GM12878 (cell line): ENCODE measurements at regions not wholly inside any gene's neighbourhood (a gene's known extent, or its start where the extent isn't known, plus 50 kb on each side); places are given as distances from the start of the nearest gene placed in this dataset.

Source experiments
- ATAC-seq: fragments of 200-7000 bp; cut with Tn5 transposase; 3 replicates; pipeline ENCODE4 v1.9.1; 2020; ENCODE audit warnings: mild to moderate bottlenecking, moderate library complexity
- BruUV-seq: library from RNA; stranded (reverse); fragments of 400-500 nt; replicated peaks from 2 replicates; lab custom pipeline; 2021; lab: Mats Ljungman, UMichigan
- CTCF ChIA-PET: fragments of 300-600 bp; sonication (Branson Sonifier 250); formaldehyde crosslinking; extraction: SDS; loops from one replicate; lab custom pipeline; 2021; ENCODE audit warnings: inconsistent platforms; lab: Yijun Ruan, JAX
- POLR2A ChIA-PET: fragments of 350-600 bp; formaldehyde crosslinking; extraction: SDS; loops from one replicate; lab custom pipeline; 2021; ENCODE audit warnings: inconsistent platforms; lab: Charles Lee
- RAD21 ChIA-PET: fragments of 300-600 bp; sonication (Branson Sonifier 250); formaldehyde crosslinking; loops from one replicate; lab custom pipeline; 2023; ENCODE audit warnings: antibody characterized with exemption; ENCODE audit not compliant: unreplicated experiment; lab: Charles Lee
- SMC1A ChIA-PET: fragments of 300-600 bp; sonication (Branson Sonifier 250); formaldehyde crosslinking; loops from one replicate; lab custom pipeline; 2023; ENCODE audit not compliant: unreplicated experiment, uncharacterized antibody; lab: Charles Lee
- DNase-seq: peaks from one replicate; pipeline ENCODE4 v3.0.0-alpha.2; 2011; ENCODE audit warnings: low read depth, low spot score
- FAIRE-seq: peaks from 3 replicates; lab custom pipeline; 2011; peaks lifted over from hg19 to GRCh38; lab: Jason Lieb, UNC
- H2AFZ ChIP-seq: 2 replicates; pipeline ENCODE4 v1.6.0; 2011; ENCODE audit warnings: low read depth, low read length, control low read depth; ENCODE audit not compliant: control insufficient read depth
- H3K27ac ChIP-seq: 2 replicates; pipeline ENCODE4 v1.5.1; 2011; ENCODE audit warnings: control low read depth; ENCODE audit not compliant: control insufficient read depth, insufficient read depth
- H3K27me3 ChIP-seq, 2 experiments: replicated peaks in 1 of 2; 2 replicates each; pipeline versions ENCODE4 v1.6.0 to v1.6.1; 2011; ENCODE audit warnings: low read length in 1 of 2; ENCODE audit not compliant: control insufficient read depth in 2 of 2, insufficient read depth in 2 of 2
- H3K36me3 ChIP-seq, 2 experiments: 2 replicates each; pipeline ENCODE4 v1.5.1; 2011; ENCODE audit warnings: low read length in 1 of 2; ENCODE audit not compliant: control insufficient read depth in 2 of 2, insufficient read depth in 2 of 2
- H3K4me1 ChIP-seq: 2 replicates; pipeline ENCODE4 v1.6.1; 2011; ENCODE audit warnings: mild to moderate bottlenecking, low read length, moderate library complexity, mixed read lengths; ENCODE audit not compliant: control insufficient read depth, insufficient read depth
- H3K4me2 ChIP-seq: 2 replicates; pipeline ENCODE4 v1.6.0; 2011; ENCODE audit warnings: control low read depth; ENCODE audit not compliant: control insufficient read depth, insufficient read depth
- H3K4me3 ChIP-seq: fragments of 200-600 bp; sonication (generic); 2 replicates; pipeline ENCODE4 v1.5.1; 2016
- H3K79me2 ChIP-seq: 2 replicates; pipeline ENCODE4 v1.6.0; 2011; ENCODE audit warnings: low read length; ENCODE audit not compliant: control insufficient read depth, insufficient read depth
- H3K9ac ChIP-seq: 2 replicates; pipeline ENCODE4 v1.8.0; 2011; ENCODE audit warnings: low read length, control low read depth, mixed read lengths; ENCODE audit not compliant: control insufficient read depth, insufficient read depth
- H3K9me3 ChIP-seq: replicated peaks from 3 replicates; pipeline ENCODE4 v1.5.1; 2011; ENCODE audit warnings: mild to moderate bottlenecking, low read length; ENCODE audit not compliant: control insufficient read depth, insufficient read depth
- H4K20me1 ChIP-seq: 2 replicates; pipeline ENCODE4 v1.6.0; 2011; ENCODE audit not compliant: control insufficient read depth, insufficient read depth
- TAF1 ChIP-seq: IDR thresholded peaks from 2 replicates; pipeline ENCODE4 v1.6.1; 2011; ENCODE audit warnings: mild to moderate bottlenecking, low read depth, low read length, borderline replicate concordance
- WGBS: methylation state at CpG from one replicate; pipeline ENCODE4 v1.1.6; 2016; ENCODE audit warnings: low lambda C conversion rate; ENCODE audit not compliant: insufficient replicate concordance, insufficient coverage; ENCODE audit errors: missing lambda C conversion rate; 5-methylcytosine and 5-hydroxymethylcytosine counted together
- in situ Hi-C: fragments of 300-500 bp; cut with MboI; formaldehyde crosslinking; loops from 9 replicates; pipeline ENCODE4 v1.14.3; 2018; ENCODE audit warnings: mixed read lengths
- intact Hi-C: fragments of 100-400 bp; cut with micrococcal nuclease; formaldehyde crosslinking; loops from one replicate; pipeline ENCODE4 v1.14.2; 2022; ENCODE audit not compliant: unreplicated experiment
- TF ChIP-seq, protein P1 (sequence below), 3 experiments: IDR thresholded peaks in 2 of 3; conservative IDR thresholded peaks in 1 of 3; 2 replicates each; pipeline ENCODE4 v1.5.1; 2011; ENCODE audit warnings: low read depth in 3 of 3, low read length in 3 of 3, mild to moderate bottlenecking in 3 of 3, control low read depth in 2 of 3, moderate library complexity in 2 of 3, inconsistent platforms in 1 of 3, mixed read lengths in 1 of 3; ENCODE audit not compliant: control insufficient read depth in 2 of 3, insufficient read depth in 1 of 3; ENCODE audit errors: extremely low read depth in 1 of 3
- TF ChIP-seq, protein P2 (sequence below): fragments of 450-650 bp; formaldehyde crosslinking; IDR thresholded peaks from 2 replicates; pipeline ENCODE4 v1.4.0; 2022; ENCODE audit warnings: mild to moderate bottlenecking, moderate library complexity

GRCh38 chr7:1329261-1329660 is 96.6 kb downstream of the UNCX start:
- H3K27me3 ChIP-seq, result no peaks in the 10 kb centered on the region
- no peak overlapping the region for H3K9ac ChIP-seq
- H3K36me3 ChIP-seq, result no peaks in the 10 kb centered on the region
- in situ Hi-C loops (no loop called here), intact Hi-C loops (no loop called here)
- no peaks in the 10 kb centered on the region for H3K79me2 ChIP-seq
- H3K4me3 ChIP-seq, result no peak overlapping the region
- H2AFZ ChIP-seq, result no peak overlapping the region
- H3K4me2 ChIP-seq, result no peak overlapping the region
- ChIA-PET POLR2A (no interaction called here), CTCF (no interaction called here), SMC1A (no interaction called here), RAD21 (no interaction called here)
- no TSS peak for BruUV-seq
- DNase-seq, result no peak
- TF ChIP-seq, protein P1, sequence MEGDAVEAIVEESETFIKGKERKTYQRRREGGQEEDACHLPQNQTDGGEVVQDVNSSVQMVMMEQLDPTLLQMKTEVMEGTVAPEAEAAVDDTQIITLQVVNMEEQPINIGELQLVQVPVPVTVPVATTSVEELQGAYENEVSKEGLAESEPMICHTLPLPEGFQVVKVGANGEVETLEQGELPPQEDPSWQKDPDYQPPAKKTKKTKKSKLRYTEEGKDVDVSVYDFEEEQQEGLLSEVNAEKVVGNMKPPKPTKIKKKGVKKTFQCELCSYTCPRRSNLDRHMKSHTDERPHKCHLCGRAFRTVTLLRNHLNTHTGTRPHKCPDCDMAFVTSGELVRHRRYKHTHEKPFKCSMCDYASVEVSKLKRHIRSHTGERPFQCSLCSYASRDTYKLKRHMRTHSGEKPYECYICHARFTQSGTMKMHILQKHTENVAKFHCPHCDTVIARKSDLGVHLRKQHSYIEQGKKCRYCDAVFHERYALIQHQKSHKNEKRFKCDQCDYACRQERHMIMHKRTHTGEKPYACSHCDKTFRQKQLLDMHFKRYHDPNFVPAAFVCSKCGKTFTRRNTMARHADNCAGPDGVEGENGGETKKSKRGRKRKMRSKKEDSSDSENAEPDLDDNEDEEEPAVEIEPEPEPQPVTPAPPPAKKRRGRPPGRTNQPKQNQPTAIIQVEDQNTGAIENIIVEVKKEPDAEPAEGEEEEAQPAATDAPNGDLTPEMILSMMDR (IDR thresholded peaks at IDR 0.05 in 2 of 3, conservative IDR thresholded peaks at IDR 0.05 in 1 of 3; ENCODE audit: control insufficient read depth in 2 of 3, extremely low read depth in 1 of 3, insufficient read depth in 1 of 3, low read depth in 3 of 3, low read length in 3 of 3), result no peak
- no peak for TF ChIP-seq TAF1
- H3K27ac ChIP-seq, result no peak overlapping the region
- no peaks in the 10 kb centered on the region for H3K4me1 ChIP-seq
- no peaks in the 10 kb centered on the region; the same call in 2 of the 3 replicates for H3K9me3 ChIP-seq
- ATAC-seq, result no peak
- WGBS, result 71% methylated on average over 13 of the region's 13 CpGs
- FAIRE-seq, result no peak
- no peaks in the 10 kb centered on the region for H4K20me1 ChIP-seq

DNA sequence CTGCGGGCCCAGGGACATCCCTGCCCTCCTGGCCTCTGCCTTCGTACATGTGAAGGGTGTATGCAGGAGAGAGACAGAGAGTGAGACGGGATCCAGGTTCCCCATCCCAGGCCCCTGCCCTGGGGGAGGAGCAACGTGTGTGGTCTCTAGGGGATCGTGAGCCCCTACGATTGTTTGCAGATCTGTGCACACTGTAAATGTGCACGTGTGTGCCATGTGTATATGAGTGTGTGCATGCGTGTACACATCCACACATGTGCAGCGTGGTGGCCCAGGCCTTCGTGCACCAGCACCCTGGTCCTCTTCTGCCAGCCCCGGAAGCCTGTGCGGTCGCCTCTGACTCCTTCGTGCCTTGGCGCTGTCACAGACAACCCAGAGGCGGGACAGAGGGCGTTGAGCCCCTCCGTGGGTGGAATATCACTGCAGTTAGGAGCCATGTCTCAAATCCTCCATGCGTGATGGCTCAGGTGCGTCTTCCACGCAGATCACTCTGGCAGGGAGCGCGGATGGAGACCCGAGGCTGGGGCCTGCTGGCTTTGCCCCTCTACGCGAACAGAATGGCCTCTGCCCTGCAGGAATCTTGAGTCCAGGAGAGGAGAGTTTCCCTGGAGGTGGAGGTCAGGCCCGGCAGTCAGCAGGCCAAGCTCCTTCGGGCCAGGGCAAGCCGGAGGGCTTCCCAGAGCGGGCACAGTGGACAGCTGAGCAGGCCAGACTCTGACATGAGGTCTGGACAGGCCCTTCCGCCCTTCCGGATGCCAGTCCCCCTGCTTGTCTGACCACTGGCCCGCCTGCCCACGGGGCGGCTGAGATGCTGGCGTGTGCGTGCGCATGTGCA is 97.5 kb downstream of the UNCX start:
- intact Hi-C loops (no loop called here), in situ Hi-C loops (no loop called here)
- ChIA-PET RAD21 (no interaction called here), POLR2A (no interaction called here), CTCF (no interaction called here), SMC1A (no interaction called here)
- 69% methylated on average over 35 of the region's 38 CpGs for WGBS
- FAIRE-seq, result no peak
- Histone ChIP-seq H3K4me1 (no peaks in the 10 kb centered on the region), H3K4me2 (no peak overlapping the region), H4K20me1 (no peaks in the 10 kb centered on the region), H3K79me2 (no peaks in the 10 kb centered on the region), H3K27ac (no peak overlapping the region), H3K9me3 (no peaks in the 10 kb centered on the region; the same call in 2 of the 3 replicates), H3K4me3 (no peak overlapping the region), H3K9ac (no peak overlapping the region), H3K27me3 (no peaks in the 10 kb centered on the region), H2AFZ (no peak overlapping the region), H3K36me3 (no peaks in the 10 kb centered on the region)
- no peak for ATAC-seq
- no TSS peak for BruUV-seq
- TF ChIP-seq, protein P2, sequence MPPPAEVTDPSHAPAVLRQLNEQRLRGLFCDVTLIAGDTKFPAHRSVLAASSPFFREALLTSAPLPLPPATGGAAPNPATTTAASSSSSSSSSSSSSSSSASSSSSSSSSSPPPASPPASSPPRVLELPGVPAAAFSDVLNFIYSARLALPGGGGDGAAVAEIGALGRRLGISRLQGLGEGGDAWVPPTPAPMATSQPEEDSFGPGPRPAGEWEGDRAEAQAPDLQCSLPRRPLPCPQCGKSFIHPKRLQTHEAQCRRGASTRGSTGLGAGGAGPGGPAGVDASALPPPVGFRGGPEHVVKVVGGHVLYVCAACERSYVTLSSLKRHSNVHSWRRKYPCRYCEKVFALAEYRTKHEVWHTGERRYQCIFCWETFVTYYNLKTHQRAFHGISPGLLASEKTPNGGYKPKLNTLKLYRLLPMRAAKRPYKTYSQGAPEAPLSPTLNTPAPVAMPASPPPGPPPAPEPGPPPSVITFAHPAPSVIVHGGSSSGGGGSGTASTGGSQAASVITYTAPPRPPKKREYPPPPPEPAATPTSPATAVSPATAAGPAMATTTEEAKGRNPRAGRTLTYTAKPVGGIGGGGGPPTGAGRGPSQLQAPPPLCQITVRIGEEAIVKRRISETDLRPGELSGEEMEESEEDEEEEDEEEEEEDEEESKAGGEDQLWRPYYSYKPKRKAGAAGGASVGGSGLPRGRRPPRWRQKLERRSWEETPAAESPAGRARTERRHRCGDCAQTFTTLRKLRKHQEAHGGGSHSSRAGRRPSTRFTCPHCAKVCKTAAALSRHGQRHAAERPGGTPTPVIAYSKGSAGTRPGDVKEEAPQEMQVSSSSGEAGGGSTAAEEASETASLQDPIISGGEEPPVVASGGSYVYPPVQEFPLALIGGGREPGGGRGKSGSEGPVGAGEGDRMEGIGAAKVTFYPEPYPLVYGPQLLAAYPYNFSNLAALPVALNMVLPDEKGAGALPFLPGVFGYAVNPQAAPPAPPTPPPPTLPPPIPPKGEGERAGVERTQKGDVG (CRISPR knock-in tag), result no peak
- no peak for DNase-seq
